ENCODE measurements at regions not wholly inside any gene's neighbourhood (a gene's known extent, or its start where the extent isn't known, plus 50 kb on each side); places are given as distances from the start of the nearest gene placed in this dataset.

DNA sequence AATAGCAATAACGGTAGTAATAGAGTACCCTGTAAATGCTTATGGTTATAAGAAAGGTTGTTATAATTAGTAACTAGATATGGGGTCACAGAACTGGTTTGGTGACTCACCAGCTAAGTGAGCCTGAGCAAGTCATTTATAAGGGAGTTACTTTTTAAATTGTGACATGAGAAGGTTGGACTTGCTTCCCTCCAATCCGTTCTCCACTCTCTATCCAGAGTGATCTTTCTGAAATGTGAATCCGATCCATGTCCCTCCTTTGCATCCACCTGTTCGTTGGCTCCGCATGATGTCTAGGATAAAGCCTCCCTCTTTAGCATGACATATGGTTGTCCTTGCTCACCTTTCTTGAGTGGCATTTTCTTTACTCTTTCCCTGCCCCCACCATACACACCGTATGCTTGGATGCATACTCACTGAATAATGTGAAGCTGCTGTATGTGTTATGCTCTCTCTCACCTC, 83.1 kb downstream of the CDC42EP3 start:
- TF ChIP-seq CTCF (conservative IDR thresholded peaks at IDR 0.05): no peak
- TF ChIP-seq EZH2 (IDR thresholded peaks at IDR 0.05; ENCODE audit: low read depth): no peak
